NCI-H2107 treated with DMSO at 0.1 percent for 48 hours (cell line): ENCODE measurements at regions not wholly inside any gene's neighbourhood (a gene's known extent, or its start where the extent isn't known, plus 50 kb on each side); places are given as distances from the start of the nearest gene placed in this dataset.

Experiments
- DNase-seq: peaks from one replicate; lab custom pipeline; 2025; ENCODE audit not compliant: unreplicated experiment; lab: John Stamatoyannopoulos, UW

- no peak for DNase-seq
Observed at GRCh38 chr6:62480544-62480943, 194.5 kb upstream of the KHDRBS2 start.

- no peak for DNase-seq
Observed at GRCh38 chr6:62479697-62480220, 193.7 kb upstream of the KHDRBS2 start.

- no peak for DNase-seq
Observed at GRCh38 chr6:62474793-62475192, 188.8 kb upstream of the KHDRBS2 start.

- no peak for DNase-seq
Observed at GRCh38 chr6:62466607-62467006, 180.6 kb upstream of the KHDRBS2 start.

GRCh38 chr6:62465206-62465605 lies 179.2 kb upstream of the KHDRBS2 start:
- no peak for DNase-seq

- no peak for DNase-seq
Observed at GRCh38 chr6:62452586-62452985, 166.6 kb upstream of the KHDRBS2 start.

- DNase-seq, result no peak
Observed at GRCh38 chr6:62446647-62447316, 160.8 kb upstream of the KHDRBS2 start.

- DNase-seq, result no peak
Observed at GRCh38 chr6:62445521-62445920, 159.5 kb upstream of the KHDRBS2 start.

- DNase-seq, result no peak
Observed at GRCh38 chr6:62441182-62441581, 155.2 kb upstream of the KHDRBS2 start.

- no peak for DNase-seq
Observed at GRCh38 chr6:62429781-62430180, 143.8 kb upstream of the KHDRBS2 start.

- DNase-seq, result no peak
Observed at GRCh38 chr6:62400521-62401259, 114.7 kb upstream of the KHDRBS2 start.

- DNase-seq, result no peak
Observed at GRCh38 chr6:62393608-62394007, 107.6 kb upstream of the KHDRBS2 start.

- DNase-seq, result no peak
Observed at GRCh38 chr6:62392291-62392690, 106.3 kb upstream of the KHDRBS2 start.

- no peak for DNase-seq
Observed at GRCh38 chr6:62391358-62391757, 105.3 kb upstream of the KHDRBS2 start.

- DNase-seq, result no peak
Observed at GRCh38 chr6:62390401-62390800, 104.4 kb upstream of the KHDRBS2 start.

- DNase-seq, result no peak
Observed at GRCh38 chr6:62371453-62372210, 85.6 kb upstream of the KHDRBS2 start.

GRCh38 chr6:62367601-62368000 lies 81.6 kb upstream of the KHDRBS2 start:
- DNase-seq, result no peak

GRCh38 chr6:62362097-62362496 lies 76.1 kb upstream of the KHDRBS2 start:
- DNase-seq, result no peak

- DNase-seq, result no peak
Observed at GRCh38 chr6:62357835-62358234, 71.8 kb upstream of the KHDRBS2 start.

- no peak for DNase-seq
Observed at GRCh38 chr6:62354261-62354660, 68.2 kb upstream of the KHDRBS2 start.

- DNase-seq, result no peak
Observed at GRCh38 chr6:62345962-62346689, 60.1 kb upstream of the KHDRBS2 start.
